Cardiac fibroblast (primary cell): ENCODE measurements at regions not wholly inside any gene's neighbourhood (a gene's known extent, or its start where the extent isn't known, plus 50 kb on each side); places are given as distances from the start of the nearest gene placed in this dataset.

Experiments used
- DNase-seq, 2 donors: peaks; one replicate each; pipeline versions ENCODE4 v3.0.0 to v3.0.0-alpha.2; 2010; ENCODE audit warnings: low read depth in 2 of 2
- H3K4me3 ChIP-seq, 2 donors: replicated peaks in 1 of 2; 1 replicate in 1 of 2; 2 replicates in 1 of 2; pipeline ENCODE4 v1.5.1; 2011; ENCODE audit warnings: low read depth in 2 of 2, low read length in 2 of 2, mild to moderate bottlenecking in 2 of 2, moderate library complexity in 1 of 2
- CTCF ChIP-seq: IDR thresholded peaks from one replicate; pipeline ENCODE4 v1.5.1; 2011; ENCODE audit warnings: low read depth, mild to moderate bottlenecking, low read length, inconsistent platforms

- TF ChIP-seq CTCF: no peak
- no peak for DNase-seq
- H3K4me3 ChIP-seq: no peak overlapping the region
Measured at GRCh38 chr4:125994024-125994423, 679.3 kb downstream of the FAT4 start.

- DNase-seq: no peak
- no peak for TF ChIP-seq CTCF
- H3K4me3 ChIP-seq: no peak overlapping the region
Measured at GRCh38 chr4:125994430-125994829, 679.7 kb downstream of the FAT4 start.

- peak; percentile 5 to 41 for DNase-seq
- H3K4me3 ChIP-seq: no peak overlapping the region
- no peak for TF ChIP-seq CTCF
Measured at GRCh38 chr4:126004941-126005340, 690.2 kb downstream of the FAT4 start.

GRCh38 chr4:126007142-126007541 is 692.4 kb downstream of the FAT4 start:
- DNase-seq: no peak
- H3K4me3 ChIP-seq: no peak overlapping the region
- no peak for TF ChIP-seq CTCF

- no peak for DNase-seq
- TF ChIP-seq CTCF: no peak
Measured at GRCh38 chr4:126012691-126013290, 698.0 kb downstream of the FAT4 start.

GRCh38 chr4:126018274-126018673 is 703.5 kb downstream of the FAT4 start:
- no peak for DNase-seq
- H3K4me3 ChIP-seq: no peak overlapping the region
- no peak for TF ChIP-seq CTCF

More at GRCh38 chr4:126012691-126013290, 698.0 kb downstream of the FAT4 start:
- H3K4me3 ChIP-seq: no peak overlapping the region

- no peak overlapping the region for H3K4me3 ChIP-seq
- DNase-seq: peak in 1 of 2 donors; percentile 3
- TF ChIP-seq CTCF: no peak
Measured at GRCh38 chr4:126023896-126024295, 709.1 kb downstream of the FAT4 start.
